KG1 (cell line): ENCODE measurements at regions not wholly inside any gene's neighbourhood (a gene's known extent, or its start where the extent isn't known, plus 50 kb on each side); places are given as distances from the start of the nearest gene placed in this dataset.
"Not testable (repeated sequence)": the region's sequence is repeated elsewhere in the genome, so short reads cannot be mapped to it uniquely, and the experiment has no call there.

Experiments used
- DNase-seq: peaks from one replicate; lab custom pipeline; 2025; lab: John Stamatoyannopoulos, UW

- DNase-seq = no peak
Measured at GRCh38 chr16:61002479-61003204, 1033.6 kb downstream of the CDH8 start.

GRCh38 chr16:60991886-60992285, 1044.4 kb downstream of the CDH8 start:
- DNase-seq = no peak

- no peak for DNase-seq
Measured at GRCh38 chr16:60989592-60989991, 1046.6 kb downstream of the CDH8 start.

- no peak for DNase-seq
Measured at GRCh38 chr16:60979119-60979518, 1057.1 kb downstream of the CDH8 start.

- DNase-seq = no peak
Measured at GRCh38 chr16:60949800-60950199, 1086.4 kb downstream of the CDH8 start.

GRCh38 chr16:60945225-60945624, 1091.0 kb downstream of the CDH8 start:
- DNase-seq = no peak

GRCh38 chr16:60936189-60936588, 1100.0 kb downstream of the CDH8 start:
- DNase-seq = not testable (repeated sequence)

GRCh38 chr16:60932600-60932999, 1103.6 kb downstream of the CDH8 start:
- no peak for DNase-seq

- no peak for DNase-seq
Measured at GRCh38 chr16:60930291-60930690, 1105.9 kb downstream of the CDH8 start.

- no peak for DNase-seq
Measured at GRCh38 chr16:60922920-60923319, 1113.3 kb downstream of the CDH8 start.

GRCh38 chr16:60914334-60914733, 1121.9 kb downstream of the CDH8 start:
- DNase-seq = no peak

- no peak for DNase-seq
Measured at GRCh38 chr16:60907645-60908044, 1128.6 kb downstream of the CDH8 start.

- no peak for DNase-seq
Measured at GRCh38 chr16:60905811-60906210, 1130.4 kb downstream of the CDH8 start.

- no peak for DNase-seq
Measured at GRCh38 chr16:60902114-60902513, 1134.1 kb downstream of the CDH8 start.

GRCh38 chr16:60882816-60883215, 1153.4 kb downstream of the CDH8 start:
- DNase-seq = no peak

- no peak for DNase-seq
Measured at GRCh38 chr16:60852635-60853034, 1183.6 kb downstream of the CDH8 start.

- DNase-seq = no peak
Measured at GRCh38 chr16:60821661-60822060, 1214.6 kb downstream of the CDH8 start.

- no peak for DNase-seq
Measured at GRCh38 chr16:60820361-60820760, 1215.9 kb downstream of the CDH8 start.

- DNase-seq = no peak
Measured at GRCh38 chr16:60818465-60818864, 1217.8 kb downstream of the CDH8 start.

GRCh38 chr16:60816461-60816860, 1219.8 kb downstream of the CDH8 start:
- DNase-seq = no peak

GRCh38 chr16:60815865-60816264, 1220.4 kb downstream of the CDH8 start:
- DNase-seq = no peak

GRCh38 chr16:60815033-60815432, 1221.2 kb downstream of the CDH8 start:
- DNase-seq = no peak

- no peak for DNase-seq
Measured at GRCh38 chr16:60811657-60812056, 1224.6 kb downstream of the CDH8 start.

GRCh38 chr16:60811051-60811608, 1225.1 kb downstream of the CDH8 start:
- DNase-seq = no peak
